PC-9 (cell line): ENCODE measurements at regions not wholly inside any gene's neighbourhood (a gene's known extent, or its start where the extent isn't known, plus 50 kb on each side); places are given as distances from the start of the nearest gene placed in this dataset.
"Not testable (repeated sequence)": the region's sequence is repeated elsewhere in the genome, so short reads cannot be mapped to it uniquely, and the experiment has no call there.

Source experiments
- BruUV-seq: library from RNA; stranded (reverse); fragments of 400-500 nt; replicated peaks from 2 replicates; lab custom pipeline; 2021; lab: Mats Ljungman, UMichigan
- CTCF ChIA-PET: fragments of 300-600 bp; sonication (Branson Sonifier 250); formaldehyde crosslinking; loops from one replicate; lab custom pipeline; 2022; ENCODE audit warnings: antibody characterized with exemption; lab: Charles Lee
- POLR2A ChIA-PET: fragments of 300-600 bp; sonication (Branson Sonifier 250); formaldehyde crosslinking; loops from one replicate; lab custom pipeline; 2022; ENCODE audit warnings: antibody characterized with exemption; ENCODE audit not compliant: unreplicated experiment; lab: Charles Lee
- DNase-seq, 2 experiments: peaks; one replicate each; pipeline versions ENCODE4 v3.0.0 to v3.0.0-alpha.2; 2015 to 2022; ENCODE audit warnings: mixed read lengths in 1 of 2
- H2AFZ ChIP-seq: fragments of 200-600 bp; sonication (generic); 2 replicates; pipeline ENCODE4 v1.8.1; 2017; ENCODE audit warnings: antibody characterized with exemption
- H3F3A ChIP-seq: fragments of 200-600 bp; sonication (generic); 2 replicates; pipeline ENCODE4 v1.8.1; 2017; ENCODE audit warnings: antibody characterized with exemption, mild to moderate bottlenecking, low read depth; ENCODE audit not compliant: insufficient read depth
- H3K27ac ChIP-seq: fragments of 200-600 bp; sonication (generic); 2 replicates; pipeline ENCODE4 v1.6.1; 2016; ENCODE audit warnings: mixed run types
- H3K27me3 ChIP-seq: fragments of 200-600 bp; sonication (generic); 2 replicates; pipeline ENCODE4 v1.6.1; 2016; ENCODE audit warnings: low read depth, mixed run types; ENCODE audit not compliant: insufficient read depth
- H3K36me3 ChIP-seq: fragments of 200-600 bp; sonication (generic); 2 replicates; pipeline ENCODE4 v1.6.1; 2016; ENCODE audit warnings: low read depth, mixed run types
- H3K4me1 ChIP-seq: fragments of 200-600 bp; sonication (generic); replicated peaks from 2 replicates; pipeline ENCODE4 v1.6.1; 2016; ENCODE audit warnings: mixed run types; ENCODE audit not compliant: insufficient read depth
- H3K4me2 ChIP-seq: fragments of 200-600 bp; sonication (generic); 2 replicates; pipeline ENCODE4 v1.6.1; 2017; ENCODE audit warnings: mixed run types
- H3K4me3 ChIP-seq: fragments of 200-600 bp; sonication (generic); 2 replicates; pipeline ENCODE4 v1.6.1; 2016; ENCODE audit warnings: mixed run types
- H3K79me2 ChIP-seq: fragments of 200-600 bp; sonication (generic); 2 replicates; pipeline ENCODE4 v1.6.1; 2017; ENCODE audit warnings: low read depth, mixed run types
- H3K9me2 ChIP-seq: fragments of 200-600 bp; sonication (generic); 2 replicates; pipeline ENCODE4 v1.8.1; 2017; ENCODE audit warnings: mild to moderate bottlenecking; ENCODE audit not compliant: insufficient read depth
- H3K9me3 ChIP-seq: fragments of 200-600 bp; sonication (generic); 2 replicates; pipeline ENCODE4 v1.8.1; 2016; ENCODE audit warnings: low read depth; ENCODE audit not compliant: insufficient read depth
- H4K20me1 ChIP-seq: fragments of 200-600 bp; sonication (generic); 2 replicates; pipeline ENCODE4 v1.8.1; 2017; ENCODE audit not compliant: insufficient read depth
- CTCF ChIP-seq: fragments of 200-600 bp; sonication (generic); conservative IDR thresholded peaks from 2 replicates; pipeline ENCODE4 v1.6.1; 2017; ENCODE audit warnings: mixed run types, antibody characterized with exemption, mild to moderate bottlenecking, moderate library complexity
- EZH2 ChIP-seq: fragments of 200-600 bp; sonication (generic); IDR thresholded peaks from 2 replicates; pipeline ENCODE4 v1.8.0; 2017; ENCODE audit warnings: antibody characterized with exemption, low read depth
- intact Hi-C: fragments of 100-400 bp; cut with micrococcal nuclease; formaldehyde crosslinking; loops from one replicate; pipeline ENCODE4 v1.10.0; 2022; ENCODE audit not compliant: unreplicated experiment

- Histone ChIP-seq H3K4me2 (no peak overlapping the region), H3K27ac (no peak overlapping the region), H3F3A (no peaks in the 10 kb centered on the region), H3K4me1 (no peaks in the 10 kb centered on the region), H3K9me2 (peaks cover 6% of the 10 kb centered on the region; the same call in 1 of the 2 replicates), H2AFZ (no peak overlapping the region), H3K36me3 (no peaks in the 10 kb centered on the region), H3K9me3 (no peaks in the 10 kb centered on the region), H3K79me2 (no peaks in the 10 kb centered on the region), H3K27me3 (no peaks in the 10 kb centered on the region), H4K20me1 (no peaks in the 10 kb centered on the region), H3K4me3 (no peak overlapping the region)
- no TSS peak for BruUV-seq
- intact Hi-C loops: no loop called here
- TF ChIP-seq EZH2 (no peak), CTCF (no peak)
- ChIA-PET CTCF (interaction anchor here (0.7 kb wide), 1 partner anchor 493 kb away, joined by 4 read pairs; no protein-coding TSS in a partner anchor), POLR2A (no interaction called here)
- DNase-seq: no peak
Measured at GRCh38 chr12:17577405-17577804, 512.6 kb downstream of the RERGL start.

- Histone ChIP-seq H3K9me3 (0 out of 2 replicates have a peak, but pooled peaks cover 2% of the 10 kb centered on the region), H3F3A (no peaks in the 10 kb centered on the region), H3K4me3 (no peak overlapping the region), H3K27ac (no peak overlapping the region), H3K4me2 (no peak overlapping the region), H4K20me1 (no peaks in the 10 kb centered on the region), H3K27me3 (no peaks in the 10 kb centered on the region), H3K79me2 (no peaks in the 10 kb centered on the region), H3K9me2 (peaks cover 6% of the 10 kb centered on the region; the same call in 1 of the 2 replicates), H3K4me1 (no peaks in the 10 kb centered on the region), H2AFZ (no peak overlapping the region), H3K36me3 (no peaks in the 10 kb centered on the region)
- BruUV-seq: no TSS peak
- no peak for DNase-seq
- ChIA-PET CTCF (no interaction called here), POLR2A (no interaction called here)
- intact Hi-C loops: no loop called here
- TF ChIP-seq EZH2: no peak
- no peak for TF ChIP-seq CTCF
Measured at GRCh38 chr12:17572250-17572649, 517.7 kb downstream of the RERGL start.

GRCh38 chr12:17571047-17571446 lies 518.9 kb downstream of the RERGL start:
- Histone ChIP-seq H3K79me2 (no peaks in the 10 kb centered on the region), H3K4me2 (no peak overlapping the region), H2AFZ (no peak overlapping the region), H3K4me3 (no peak overlapping the region), H3K9me2 (peaks cover 6% of the 10 kb centered on the region; the same call in 1 of the 2 replicates), H3K36me3 (no peaks in the 10 kb centered on the region), H3K27me3 (no peaks in the 10 kb centered on the region), H3K9me3 (0 out of 2 replicates have a peak, but pooled peaks cover 2% of the 10 kb centered on the region), H4K20me1 (no peaks in the 10 kb centered on the region), H3K27ac (no peak overlapping the region), H3F3A (no peaks in the 10 kb centered on the region), H3K4me1 (no peaks in the 10 kb centered on the region)
- intact Hi-C loops: no loop called here
- ChIA-PET CTCF (no interaction called here), POLR2A (no interaction called here)
- no peak for DNase-seq
- TF ChIP-seq CTCF (no peak), EZH2 (no peak)
- no TSS peak for BruUV-seq

- H3K36me3 ChIP-seq, H3K4me2 ChIP-seq, H3K4me1 ChIP-seq, H3K79me2 ChIP-seq, H3K4me3 ChIP-seq, BruUV-seq, DNase-seq, H3K27ac ChIP-seq, H3K9me3 ChIP-seq, H3K27me3 ChIP-seq, H3K9me2 ChIP-seq, H2AFZ ChIP-seq, intact Hi-C loops, H4K20me1 ChIP-seq, CTCF ChIA-PET, POLR2A ChIA-PET, H3F3A ChIP-seq: not testable (repeated sequence)
Measured at GRCh38 chr12:17564630-17565029, 525.4 kb downstream of the RERGL start.
